KMS-11 (cell line): ENCODE measurements at regions not wholly inside any gene's neighbourhood (a gene's known extent, or its start where the extent isn't known, plus 50 kb on each side); places are given as distances from the start of the nearest gene placed in this dataset.

Experiments used
- H2AFZ ChIP-seq: fragments of 200-600 bp; sonication (generic); 2 replicates; pipeline ENCODE4 v1.6.1; 2016; ENCODE audit warnings: antibody characterized with exemption, mixed run types, low read depth
- H3K27ac ChIP-seq: fragments of 200-600 bp; sonication (generic); 2 replicates; pipeline ENCODE4 v1.6.1; 2016; ENCODE audit warnings: mild to moderate bottlenecking, mixed run types
- H3K27me3 ChIP-seq: fragments of 200-600 bp; sonication (generic); 2 replicates; pipeline ENCODE4 v1.6.1; 2017; ENCODE audit warnings: mild to moderate bottlenecking, low read depth, mixed run types, moderate library complexity; ENCODE audit not compliant: insufficient read depth
- H3K36me3 ChIP-seq: fragments of 200-600 bp; sonication (generic); 2 replicates; pipeline ENCODE4 v1.6.1; 2017; ENCODE audit warnings: mild to moderate bottlenecking, mixed run types; ENCODE audit not compliant: insufficient read depth
- H3K4me1 ChIP-seq: fragments of 200-600 bp; sonication (generic); 2 replicates; pipeline ENCODE4 v1.6.1; 2016; ENCODE audit warnings: mild to moderate bottlenecking, low read depth, mixed run types; ENCODE audit not compliant: poor library complexity, severe bottlenecking
- H3K4me2 ChIP-seq: fragments of 200-600 bp; sonication (generic); 2 replicates; pipeline ENCODE4 v1.7.0; 2016; ENCODE audit warnings: mild to moderate bottlenecking, mixed run types
- H3K4me3 ChIP-seq: fragments of 200-600 bp; sonication (generic); IDR thresholded peaks from 2 replicates; pipeline ENCODE4 v1.6.1; 2017; ENCODE audit warnings: low read depth, low read length, mixed read lengths; ENCODE audit not compliant: insufficient read depth
- H3K79me2 ChIP-seq: fragments of 200-600 bp; sonication (generic); 2 replicates; pipeline ENCODE4 v1.6.1; 2016; ENCODE audit warnings: low read depth, mixed run types; ENCODE audit not compliant: insufficient read depth
- H3K9ac ChIP-seq: fragments of 200-600 bp; sonication (generic); 2 replicates; pipeline ENCODE4 v1.6.1; 2016; ENCODE audit warnings: mild to moderate bottlenecking, mixed run types
- H4K20me1 ChIP-seq: fragments of 200-600 bp; sonication (generic); 2 replicates; pipeline ENCODE4 v1.6.1; 2016; ENCODE audit warnings: mild to moderate bottlenecking, mixed run types; ENCODE audit not compliant: insufficient read depth
- TF ChIP-seq, protein P1 (sequence below): fragments of 200-600 bp; sonication (generic); conservative IDR thresholded peaks from 2 replicates; pipeline ENCODE4 v1.6.1; 2017; ENCODE audit warnings: low read depth, mild to moderate bottlenecking, antibody characterized with exemption, low read length, moderate library complexity, mixed read lengths

DNA sequence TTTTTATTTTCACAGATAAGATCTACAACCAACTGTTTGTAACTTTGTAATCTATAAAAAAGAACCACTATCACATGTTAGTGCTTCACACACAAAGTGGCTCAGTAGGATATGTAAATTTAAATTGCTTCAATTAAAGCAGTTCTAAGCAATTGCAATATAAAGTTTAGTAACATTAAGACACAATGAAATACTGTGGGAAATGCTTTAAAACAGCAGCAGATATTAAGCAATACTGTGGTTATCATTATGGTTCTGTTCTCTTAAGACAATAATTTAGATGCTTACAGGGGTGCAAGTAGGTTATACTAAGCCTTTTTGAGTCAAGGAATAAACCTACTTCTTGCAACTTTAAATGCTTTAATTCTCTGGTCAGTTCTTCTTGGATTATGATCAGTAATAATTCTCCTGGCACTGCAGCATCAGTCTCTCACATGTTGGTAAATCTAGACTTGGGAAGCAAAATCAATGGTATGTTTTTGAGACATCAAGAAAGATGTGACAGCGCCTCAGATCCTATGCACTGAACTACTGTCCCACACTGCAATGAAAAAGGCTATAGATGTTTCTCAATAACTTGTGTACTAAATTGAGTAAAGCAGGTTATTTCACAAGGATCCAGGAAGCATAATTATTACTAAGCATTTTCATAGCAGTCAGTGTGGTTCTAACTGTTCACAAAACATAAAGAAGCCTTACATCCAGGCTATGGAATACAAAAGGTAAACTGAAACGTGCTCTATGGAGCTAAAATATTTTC lies 338.7 kb upstream of the PDE4D start:
- Histone ChIP-seq H2AFZ (no peak overlapping the region), H3K79me2 (no peaks in the 10 kb centered on the region), H3K4me3 (no peak overlapping the region), H3K27me3 (no peaks in the 10 kb centered on the region), H3K4me2 (no peak overlapping the region), H3K36me3 (no peaks in the 10 kb centered on the region), H3K9ac (no peak overlapping the region), H4K20me1 (no peaks in the 10 kb centered on the region), H3K27ac (no peak overlapping the region), H3K4me1 (no peaks in the 10 kb centered on the region)
- TF ChIP-seq, protein P1, sequence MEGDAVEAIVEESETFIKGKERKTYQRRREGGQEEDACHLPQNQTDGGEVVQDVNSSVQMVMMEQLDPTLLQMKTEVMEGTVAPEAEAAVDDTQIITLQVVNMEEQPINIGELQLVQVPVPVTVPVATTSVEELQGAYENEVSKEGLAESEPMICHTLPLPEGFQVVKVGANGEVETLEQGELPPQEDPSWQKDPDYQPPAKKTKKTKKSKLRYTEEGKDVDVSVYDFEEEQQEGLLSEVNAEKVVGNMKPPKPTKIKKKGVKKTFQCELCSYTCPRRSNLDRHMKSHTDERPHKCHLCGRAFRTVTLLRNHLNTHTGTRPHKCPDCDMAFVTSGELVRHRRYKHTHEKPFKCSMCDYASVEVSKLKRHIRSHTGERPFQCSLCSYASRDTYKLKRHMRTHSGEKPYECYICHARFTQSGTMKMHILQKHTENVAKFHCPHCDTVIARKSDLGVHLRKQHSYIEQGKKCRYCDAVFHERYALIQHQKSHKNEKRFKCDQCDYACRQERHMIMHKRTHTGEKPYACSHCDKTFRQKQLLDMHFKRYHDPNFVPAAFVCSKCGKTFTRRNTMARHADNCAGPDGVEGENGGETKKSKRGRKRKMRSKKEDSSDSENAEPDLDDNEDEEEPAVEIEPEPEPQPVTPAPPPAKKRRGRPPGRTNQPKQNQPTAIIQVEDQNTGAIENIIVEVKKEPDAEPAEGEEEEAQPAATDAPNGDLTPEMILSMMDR = no peak

DNA sequence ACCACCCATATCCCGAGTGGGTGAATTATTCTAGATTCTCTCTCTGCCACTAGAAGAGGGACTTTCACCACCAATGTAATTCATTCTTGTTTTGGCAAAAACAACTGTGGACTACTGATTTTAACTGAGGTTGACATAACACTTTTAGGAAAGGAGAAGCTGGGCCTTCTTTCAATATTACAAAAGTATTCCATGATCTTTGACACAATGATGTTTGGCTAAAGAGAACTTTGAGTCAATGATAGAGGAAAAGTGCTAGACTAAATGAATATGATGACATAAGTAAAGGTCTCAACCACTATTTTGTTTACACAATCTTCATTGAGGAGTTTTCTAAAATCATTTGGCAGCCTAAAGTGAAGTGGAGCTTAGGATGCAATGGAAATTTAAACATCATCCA lies 336.9 kb upstream of the PDE4D start:
- TF ChIP-seq, protein P1 = no peak
- Histone ChIP-seq H3K4me2 (no peak overlapping the region), H2AFZ (no peak overlapping the region), H3K27ac (no peak overlapping the region), H3K27me3 (no peaks in the 10 kb centered on the region), H3K79me2 (no peaks in the 10 kb centered on the region), H3K36me3 (no peaks in the 10 kb centered on the region), H4K20me1 (no peaks in the 10 kb centered on the region), H3K4me3 (no peak overlapping the region), H3K9ac (no peak overlapping the region), H3K4me1 (no peaks in the 10 kb centered on the region)

DNA sequence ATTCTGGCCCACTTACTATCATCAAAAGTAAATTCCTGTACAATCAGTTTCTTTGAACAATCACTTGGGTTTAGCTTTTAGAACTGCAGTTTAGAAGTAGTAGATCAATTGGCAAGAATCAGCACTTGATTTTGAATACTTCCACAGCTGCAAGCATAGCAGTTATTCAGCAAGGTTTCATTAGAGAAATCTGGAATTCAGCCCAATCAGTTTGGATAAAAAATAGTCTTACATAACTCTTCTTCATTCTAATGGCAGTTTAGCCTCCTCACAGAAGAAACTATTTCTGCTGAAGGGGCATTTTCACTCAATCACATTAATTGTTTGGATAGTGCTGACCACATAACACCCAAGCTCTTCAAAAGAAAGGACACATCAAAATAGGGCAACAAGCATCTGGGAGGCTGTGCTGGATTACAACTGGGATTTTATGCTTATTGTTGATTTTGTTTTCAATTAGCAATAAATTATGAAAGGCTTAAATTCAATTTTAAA lies 336.2 kb upstream of the PDE4D start:
- TF ChIP-seq, protein P1 = no peak
- Histone ChIP-seq H2AFZ (no peak overlapping the region), H3K4me3 (no peak overlapping the region), H3K79me2 (no peaks in the 10 kb centered on the region), H3K36me3 (no peaks in the 10 kb centered on the region), H3K9ac (no peak overlapping the region), H3K4me2 (no peak overlapping the region), H3K27me3 (no peaks in the 10 kb centered on the region), H3K4me1 (no peaks in the 10 kb centered on the region), H4K20me1 (no peaks in the 10 kb centered on the region), H3K27ac (no peak overlapping the region)

DNA sequence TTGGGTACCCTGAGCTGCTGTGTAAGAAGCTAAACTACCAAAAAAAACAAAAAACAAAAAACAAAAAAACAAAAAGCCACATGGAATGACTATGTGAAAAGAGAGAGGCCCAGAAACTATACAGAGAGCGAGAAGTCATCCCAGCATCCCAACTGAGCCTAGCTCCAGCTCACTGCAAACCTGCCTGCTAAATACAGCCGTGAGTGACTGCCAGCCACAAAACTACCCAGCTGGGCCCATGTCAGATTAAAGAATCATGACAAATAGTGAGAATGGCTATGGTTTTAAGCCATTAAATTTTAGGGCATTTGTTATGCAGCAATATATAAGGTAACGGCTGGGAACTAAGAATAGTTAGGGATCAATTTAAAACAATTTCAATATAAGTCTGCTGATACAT lies 335.1 kb upstream of the PDE4D start:
- Histone ChIP-seq H2AFZ (no peak overlapping the region), H3K4me1 (no peaks in the 10 kb centered on the region), H3K27ac (no peak overlapping the region), H3K4me2 (no peak overlapping the region), H3K9ac (no peak overlapping the region), H4K20me1 (no peaks in the 10 kb centered on the region), H3K27me3 (no peaks in the 10 kb centered on the region), H3K4me3 (no peak overlapping the region), H3K36me3 (no peaks in the 10 kb centered on the region), H3K79me2 (no peaks in the 10 kb centered on the region)
- TF ChIP-seq, protein P1 = no peak
